Cardiac fibroblast (primary cell): ENCODE measurements at regions not wholly inside any gene's neighbourhood (a gene's known extent, or its start where the extent isn't known, plus 50 kb on each side); places are given as distances from the start of the nearest gene placed in this dataset.

Experiments used
- DNase-seq, 2 donors: peaks; one replicate each; pipeline versions ENCODE4 v3.0.0 to v3.0.0-alpha.2; 2010; ENCODE audit warnings: low read depth in 2 of 2
- H3K4me3 ChIP-seq, 2 donors: replicated peaks in 1 of 2; 1 replicate in 1 of 2; 2 replicates in 1 of 2; pipeline ENCODE4 v1.5.1; 2011; ENCODE audit warnings: low read depth in 2 of 2, low read length in 2 of 2, mild to moderate bottlenecking in 2 of 2, moderate library complexity in 1 of 2
- TF ChIP-seq, protein P1 (sequence below): IDR thresholded peaks from one replicate; pipeline ENCODE4 v1.5.1; 2011; ENCODE audit warnings: low read depth, mild to moderate bottlenecking, low read length, inconsistent platforms

DNA sequence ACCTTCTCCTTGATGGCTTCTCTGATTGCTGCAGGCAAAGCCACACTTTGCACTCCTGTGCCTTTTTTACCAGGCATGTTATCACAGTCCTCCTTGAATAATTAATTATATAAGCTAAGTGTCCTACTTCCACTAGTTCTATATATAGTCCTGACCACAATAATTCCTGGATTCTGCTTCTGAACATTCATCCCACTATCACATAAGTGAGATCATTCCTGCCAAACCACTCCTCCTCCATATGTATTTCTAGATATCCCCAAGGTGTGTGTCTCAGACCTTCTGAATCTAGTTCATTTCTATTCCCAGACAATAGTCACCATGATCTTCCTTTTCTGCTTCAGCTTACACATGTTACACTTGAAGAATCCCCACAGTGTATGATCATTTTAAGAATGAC, 1237.5 kb upstream of the MAP3K7 start:
- DNase-seq, result no peak
- no peak overlapping the region for H3K4me3 ChIP-seq
- TF ChIP-seq, protein P1, sequence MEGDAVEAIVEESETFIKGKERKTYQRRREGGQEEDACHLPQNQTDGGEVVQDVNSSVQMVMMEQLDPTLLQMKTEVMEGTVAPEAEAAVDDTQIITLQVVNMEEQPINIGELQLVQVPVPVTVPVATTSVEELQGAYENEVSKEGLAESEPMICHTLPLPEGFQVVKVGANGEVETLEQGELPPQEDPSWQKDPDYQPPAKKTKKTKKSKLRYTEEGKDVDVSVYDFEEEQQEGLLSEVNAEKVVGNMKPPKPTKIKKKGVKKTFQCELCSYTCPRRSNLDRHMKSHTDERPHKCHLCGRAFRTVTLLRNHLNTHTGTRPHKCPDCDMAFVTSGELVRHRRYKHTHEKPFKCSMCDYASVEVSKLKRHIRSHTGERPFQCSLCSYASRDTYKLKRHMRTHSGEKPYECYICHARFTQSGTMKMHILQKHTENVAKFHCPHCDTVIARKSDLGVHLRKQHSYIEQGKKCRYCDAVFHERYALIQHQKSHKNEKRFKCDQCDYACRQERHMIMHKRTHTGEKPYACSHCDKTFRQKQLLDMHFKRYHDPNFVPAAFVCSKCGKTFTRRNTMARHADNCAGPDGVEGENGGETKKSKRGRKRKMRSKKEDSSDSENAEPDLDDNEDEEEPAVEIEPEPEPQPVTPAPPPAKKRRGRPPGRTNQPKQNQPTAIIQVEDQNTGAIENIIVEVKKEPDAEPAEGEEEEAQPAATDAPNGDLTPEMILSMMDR, result no peak

DNA sequence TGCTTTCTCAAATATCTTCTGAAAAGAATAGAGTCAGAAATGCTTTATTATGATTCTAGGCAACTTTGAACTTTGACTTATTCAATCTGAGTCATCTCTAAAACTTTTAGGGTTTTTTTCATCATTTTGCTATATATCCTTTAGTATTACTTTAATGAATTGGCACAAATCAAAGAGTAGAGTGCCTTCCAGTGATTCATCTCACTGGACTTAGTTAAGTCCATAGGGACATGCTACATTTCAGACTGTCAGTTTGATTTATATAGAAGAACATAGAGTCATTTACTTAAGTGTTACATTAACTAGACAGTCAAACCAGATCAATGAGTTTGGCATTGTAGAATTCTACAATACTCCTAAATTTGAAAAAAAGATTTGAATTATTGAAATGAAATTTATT, 1235.7 kb upstream of the MAP3K7 start:
- TF ChIP-seq, protein P1, result no peak
- DNase-seq, result no peak
- no peak overlapping the region for H3K4me3 ChIP-seq

DNA sequence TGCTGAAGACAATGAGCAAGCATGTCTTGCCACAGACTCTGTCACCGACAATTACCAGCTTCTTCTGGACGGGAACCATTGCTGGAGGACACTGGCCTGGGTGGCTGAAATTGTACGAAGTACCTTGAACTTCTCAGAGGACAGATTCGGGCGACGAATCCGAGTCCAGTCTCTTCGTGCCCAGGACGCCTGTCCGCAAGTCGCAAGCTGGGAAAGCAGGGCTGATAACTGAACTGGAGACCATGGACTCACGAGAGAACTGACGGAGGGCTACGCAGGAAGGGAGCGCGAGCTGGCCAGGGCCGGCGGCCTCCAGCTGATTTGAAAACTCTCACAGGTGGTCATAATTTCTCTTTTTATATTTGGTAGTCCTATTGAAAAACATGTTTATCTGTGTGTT, 1229.5 kb upstream of the MAP3K7 start:
- TF ChIP-seq, protein P1, result no peak
- DNase-seq, result no peak
- H3K4me3 ChIP-seq, result no peak overlapping the region

DNA sequence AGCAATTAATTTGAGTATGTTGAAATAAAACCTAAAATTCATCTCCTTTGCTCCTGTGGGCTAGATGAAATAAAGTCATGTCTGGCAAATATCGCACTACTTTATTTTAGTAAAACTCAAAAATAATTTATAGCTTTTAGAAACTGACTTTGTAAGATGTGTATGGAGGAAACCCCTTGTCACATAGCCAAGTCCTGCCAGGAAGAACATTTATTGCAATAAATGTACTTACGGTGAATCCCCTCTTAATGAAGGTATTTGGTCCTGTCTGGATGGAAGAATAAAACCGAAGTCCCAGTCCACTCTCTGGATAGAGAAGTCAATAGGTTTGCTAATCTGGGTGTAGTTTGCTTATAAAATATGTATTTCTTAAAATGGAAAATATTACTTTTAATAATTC, 1226.8 kb upstream of the MAP3K7 start:
- TF ChIP-seq, protein P1, result no peak
- no peak overlapping the region for H3K4me3 ChIP-seq
- DNase-seq, result no peak

DNA sequence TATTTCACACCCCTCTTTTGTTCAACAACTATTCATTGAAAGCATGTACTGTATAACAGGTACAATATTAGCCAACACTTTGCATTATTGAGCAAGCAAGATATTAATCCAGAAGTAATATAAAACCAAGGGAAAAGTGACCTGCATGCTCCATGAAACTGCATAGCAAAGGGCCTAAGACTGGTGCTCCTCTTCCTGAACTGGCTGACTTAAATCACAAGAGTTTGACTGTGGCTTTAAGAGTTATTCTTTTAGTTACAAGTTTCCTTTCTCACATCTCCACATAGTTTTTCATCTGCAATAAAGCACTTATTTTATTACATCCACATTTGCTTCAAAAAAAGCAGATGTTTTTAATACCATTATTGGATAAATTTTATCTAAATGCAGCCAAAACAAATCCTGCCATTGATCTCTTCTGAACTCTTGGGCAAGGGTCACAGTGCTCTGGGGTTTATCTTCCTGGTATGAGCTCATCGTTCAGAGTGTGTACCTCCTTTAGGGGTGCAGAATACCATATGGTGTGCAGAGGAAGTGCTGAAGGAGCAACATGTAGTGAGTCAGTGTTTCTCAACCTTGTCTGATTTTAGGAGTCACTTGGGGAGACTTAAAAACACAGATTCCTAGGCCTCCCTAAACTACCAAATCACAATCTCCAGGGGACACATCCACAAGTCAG, 1225.9 kb upstream of the MAP3K7 start:
- H3K4me3 ChIP-seq, result no peak overlapping the region
- TF ChIP-seq, protein P1, result no peak
- DNase-seq, result no peak

DNA sequence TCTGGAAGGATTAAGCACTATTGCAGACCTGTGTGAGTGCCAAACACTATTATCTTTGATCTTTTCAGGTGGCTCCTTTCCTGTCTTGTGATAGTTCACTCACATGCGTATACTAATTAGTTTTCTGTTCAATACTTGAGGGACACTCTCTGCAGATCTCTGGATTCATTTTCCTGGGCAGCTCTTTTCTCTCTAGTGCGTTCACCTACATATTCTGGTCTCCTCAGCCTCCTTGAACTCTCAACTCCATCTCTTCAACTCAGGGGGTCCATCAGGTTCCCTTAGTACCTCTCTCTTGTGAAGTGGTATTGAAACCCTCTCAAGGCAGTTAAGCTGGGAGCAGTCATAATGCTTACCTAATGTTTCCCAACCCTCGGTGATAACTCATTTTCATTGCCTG, 1218.1 kb upstream of the MAP3K7 start:
- no peak overlapping the region for H3K4me3 ChIP-seq
- TF ChIP-seq, protein P1, result no peak
- no peak for DNase-seq

DNA sequence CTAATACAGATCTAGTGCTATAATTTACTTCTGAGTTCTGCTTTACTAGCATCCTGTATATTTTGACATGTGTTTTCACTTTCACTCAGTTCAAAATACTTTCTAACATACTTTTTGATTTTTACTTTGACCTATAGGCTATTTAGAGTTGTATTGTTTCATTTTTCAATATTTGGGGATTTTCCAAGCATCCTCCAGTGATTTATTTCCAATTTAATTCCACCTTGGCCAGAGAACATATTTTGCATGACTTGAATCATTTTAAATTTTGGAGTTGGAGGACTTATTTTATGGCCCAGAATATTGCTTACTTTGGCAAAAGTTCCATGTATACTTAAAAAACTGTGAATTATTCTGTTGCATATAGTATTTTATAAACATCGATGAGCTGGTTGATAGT, 1215.6 kb upstream of the MAP3K7 start:
- TF ChIP-seq, protein P1, result no peak
- no peak for DNase-seq
- no peak overlapping the region for H3K4me3 ChIP-seq
